Endothelial cell of umbilical vein (primary cell): ENCODE measurements at regions not wholly inside any gene's neighbourhood (a gene's known extent, or its start where the extent isn't known, plus 50 kb on each side); places are given as distances from the start of the nearest gene placed in this dataset.
A peak's percentile ranks its signal among the peaks of the same experiment; 100 is the strongest.

Experiments
- BruUV-seq: library from RNA; stranded (reverse); fragments of 400-500 nt; replicated peaks from 2 replicates; lab custom pipeline; 2021; lab: Mats Ljungman, UMichigan
- CTCF ChIA-PET: fragments of 300-600, 350-600 bp; sonication (Branson Sonifier 250); formaldehyde crosslinking; loops from one replicate; lab custom pipeline; 2021; ENCODE audit warnings: antibody characterized with exemption, inconsistent platforms; lab: Charles Lee
- POLR2A ChIA-PET: fragments of 300-600, 350-600 bp; sonication (Branson Sonifier 250); formaldehyde crosslinking; loops from one replicate; lab custom pipeline; 2021; ENCODE audit warnings: antibody characterized with exemption, inconsistent platforms; lab: Charles Lee
- DNase-seq: peaks from one replicate; pipeline ENCODE4 v3.0.0-alpha.2; 2011; ENCODE audit warnings: low read depth, low spot score
- FAIRE-seq: peaks from 2 replicates; lab custom pipeline; 2011; peaks lifted over from hg19 to GRCh38; lab: Jason Lieb, UNC
- H2AFZ ChIP-seq: 2 replicates; pipeline ENCODE4 v1.6.0; 2012; ENCODE audit warnings: low read depth, low read length, control low read depth, inconsistent platforms
- H3K27ac ChIP-seq: 2 replicates; pipeline ENCODE4 v1.5.1; 2011; ENCODE audit warnings: low read depth, mild to moderate bottlenecking, control low read depth, low read length, moderate library complexity; ENCODE audit not compliant: insufficient read depth
- H3K27me3 ChIP-seq, 2 experiments: 2 replicates each; pipeline versions ENCODE4 v1.6.0 to v1.6.1; 2011; ENCODE audit warnings: low read length in 2 of 2, mixed read lengths in 1 of 2; ENCODE audit not compliant: control insufficient read depth in 2 of 2, insufficient read depth in 2 of 2
- H3K36me3 ChIP-seq, 2 experiments: 2 replicates in 1 of 2; 3 replicates in 1 of 2; pipeline ENCODE4 v1.5.1; 2011; ENCODE audit warnings: low read length in 2 of 2, mild to moderate bottlenecking in 1 of 2, moderate library complexity in 1 of 2; ENCODE audit not compliant: control insufficient read depth in 2 of 2, insufficient read depth in 2 of 2; ENCODE audit errors: extremely low read depth in 1 of 2
- H3K4me1 ChIP-seq: 3 replicates; pipeline ENCODE4 v1.5.1; 2011; ENCODE audit warnings: mild to moderate bottlenecking, low read length; ENCODE audit not compliant: control insufficient read depth, insufficient read depth; ENCODE audit errors: extremely low read depth
- H3K4me2 ChIP-seq: 2 replicates; pipeline ENCODE4 v1.6.1; 2011; ENCODE audit warnings: low read length, control low read depth, mixed read lengths; ENCODE audit not compliant: insufficient read depth
- H3K4me3 ChIP-seq, 3 experiments: fragments of 200-600 bp in 1 of 3; sonication (generic), shearing (Covaris generic) in 1 of 3; replicated peaks in 1 of 3; 2 replicates each; pipeline ENCODE4 v1.5.1; 2011 to 2016; ENCODE audit warnings: control low read depth in 3 of 3, low read length in 3 of 3, mild to moderate bottlenecking in 2 of 3, inconsistent platforms in 1 of 3, low read depth in 1 of 3, moderate library complexity in 1 of 3; ENCODE audit not compliant: insufficient read depth in 1 of 3
- H3K79me2 ChIP-seq: 2 replicates; pipeline ENCODE4 v1.6.0; 2012; ENCODE audit warnings: low read length, inconsistent platforms; ENCODE audit not compliant: control insufficient read depth, insufficient read depth
- H3K9ac ChIP-seq: replicated peaks from 2 replicates; pipeline ENCODE3; 2011; ENCODE audit warnings: low read length, control low read depth; ENCODE audit not compliant: insufficient read depth; ENCODE audit errors: extremely low read depth
- H3K9me1 ChIP-seq: replicated peaks from 3 replicates; pipeline ENCODE4 v1.6.0; 2011; ENCODE audit warnings: mild to moderate bottlenecking, low read length; ENCODE audit not compliant: control insufficient read depth, insufficient read depth; ENCODE audit errors: extremely low read depth
- H3K9me3 ChIP-seq: replicated peaks from 2 replicates; pipeline ENCODE4 v1.5.1; 2012; ENCODE audit warnings: low read length, inconsistent platforms; ENCODE audit not compliant: control insufficient read depth, insufficient read depth
- H4K20me1 ChIP-seq: replicated peaks from 2 replicates; pipeline ENCODE3; 2011; ENCODE audit warnings: mild to moderate bottlenecking, low read length; ENCODE audit not compliant: control insufficient read depth, insufficient read depth; ENCODE audit errors: extremely low read depth
- CTCF ChIP-seq, 2 donors: IDR thresholded peaks; 1 replicate in 1 of 2; 2 replicates in 1 of 2; pipeline ENCODE4 v1.5.1; 2011; ENCODE audit warnings: low read length in 2 of 2, mild to moderate bottlenecking in 2 of 2, moderate library complexity in 2 of 2, control low read depth in 1 of 2, inconsistent platforms in 1 of 2, low read depth in 1 of 2; ENCODE audit not compliant: insufficient read depth in 1 of 2; ENCODE audit errors: extremely low read depth in 1 of 2
- FOS ChIP-seq: IDR thresholded peaks from 2 replicates; pipeline ENCODE4 v1.6.1; 2011; ENCODE audit warnings: mild to moderate bottlenecking, low read length, moderate library complexity, borderline replicate concordance; ENCODE audit not compliant: insufficient read depth
- GATA2 ChIP-seq: IDR thresholded peaks from 2 replicates; pipeline ENCODE4 v1.7.0; 2011; ENCODE audit warnings: low read depth, mild to moderate bottlenecking, moderate library complexity, mixed read lengths, low read length; ENCODE audit not compliant: insufficient read length, insufficient read depth
- JUN ChIP-seq: IDR thresholded peaks from 2 replicates; pipeline ENCODE4 v1.6.1; 2011; ENCODE audit warnings: borderline replicate concordance, low read depth; ENCODE audit not compliant: insufficient read length, insufficient read depth
- dilution Hi-C: fragments of 300-500 bp; cut with MboI; formaldehyde crosslinking; loops from one replicate; pipeline ENCODE4 v1.15.0; 2019; ENCODE audit warnings: low sequenced_read_pairs; ENCODE audit not compliant: extremely low pct_ligation_motif_present
- intact Hi-C: fragments of 100-400 bp; cut with micrococcal nuclease; formaldehyde crosslinking; loops from one replicate; pipeline ENCODE4 v1.10.0; 2022

GRCh38 chr3:65030847-65031463 lies 343.2 kb upstream of the ADAMTS9 start:
- Histone ChIP-seq H3K9me1 (no peaks in the 10 kb centered on the region), H4K20me1 (no peaks in the 10 kb centered on the region), H3K4me2 (no peak overlapping the region), H3K27ac (no peak overlapping the region), H2AFZ (no peak overlapping the region), H3K4me1 (peaks cover 6% of the 10 kb centered on the region), H3K79me2 (no peaks in the 10 kb centered on the region), H3K27me3 (no peaks in the 10 kb centered on the region), H3K9ac (no peak overlapping the region), H3K36me3 (no peaks in the 10 kb centered on the region), H3K9me3 (no peaks in the 10 kb centered on the region), H3K4me3 (no peak overlapping the region)
- no TSS peak for BruUV-seq
- intact Hi-C loops = no loop called here
- peak; percentile 34 for DNase-seq
- no peak for FAIRE-seq
- ChIA-PET CTCF (interaction anchor here (1.3 to 1.9 kb wide), 2 partner anchors 9 to 312 kb away, joined by 3 to 5 read pairs; no protein-coding TSS in a partner anchor), POLR2A (no interaction called here)
- peak; percentile 61 for TF ChIP-seq JUN
- TF ChIP-seq GATA2 = peak; percentile 95
- TF ChIP-seq CTCF (IDR thresholded peaks at IDR 0.05; ENCODE audit: extremely low read depth in 1 of 2, insufficient read depth in 1 of 2, low read depth in 1 of 2, low read length in 2 of 2) = no peak
- peak; percentile 67 for TF ChIP-seq FOS
- dilution Hi-C loops = no loop called here

GRCh38 chr3:65030014-65030627 lies 342.3 kb upstream of the ADAMTS9 start:
- no peak overlapping the region for H3K4me2 ChIP-seq
- H3K4me1 ChIP-seq = peaks cover 6% of the 10 kb centered on the region
- FAIRE-seq (no peak), DNase-seq (no peak)
- no peak overlapping the region for H3K27ac ChIP-seq
- intact Hi-C loops = no loop called here
- H3K36me3 ChIP-seq = no peaks in the 10 kb centered on the region
- H3K9me1 ChIP-seq = no peaks in the 10 kb centered on the region
- H4K20me1 ChIP-seq = no peaks in the 10 kb centered on the region
- no peaks in the 10 kb centered on the region for H3K9me3 ChIP-seq
- ChIA-PET POLR2A (no interaction called here), CTCF (interaction anchor here (1.3 to 1.9 kb wide), 2 partner anchors 10 to 311 kb away, joined by 3 to 5 read pairs; no protein-coding TSS in a partner anchor)
- dilution Hi-C loops = no loop called here
- H3K9ac ChIP-seq = no peak overlapping the region
- H3K27me3 ChIP-seq = no peaks in the 10 kb centered on the region
- no TSS peak for BruUV-seq
- no peaks in the 10 kb centered on the region for H3K79me2 ChIP-seq
- no peak overlapping the region for H2AFZ ChIP-seq
- H3K4me3 ChIP-seq = no peak overlapping the region
- TF ChIP-seq CTCF (IDR thresholded peaks at IDR 0.05; ENCODE audit: extremely low read depth in 1 of 2, insufficient read depth in 1 of 2, low read depth in 1 of 2, low read length in 2 of 2) = no peak
